Uterus (tissue), 2 donors: ENCODE measurements at regions not wholly inside any gene's neighbourhood (a gene's known extent, or its start where the extent isn't known, plus 50 kb on each side); places are given as distances from the start of the nearest gene placed in this dataset.

Source experiments
- CTCF ChIP-seq, 4 experiments: fragments of 200-600 bp in 2 of 4; fragments of 450-650 bp in 2 of 4; sonication (generic) in 2 of 4; IDR thresholded peaks; one replicate each; pipeline ENCODE4 v1.5.1; 2016 to 2019; ENCODE audit warnings: antibody characterized with exemption in 4 of 4, mild to moderate bottlenecking in 2 of 4, moderate library complexity in 1 of 4
- POLR2A ChIP-seq, 2 donors: fragments of 450-650 bp; IDR thresholded peaks; one replicate each; pipeline ENCODE4 v1.6.1; 2016; ENCODE audit warnings: antibody characterized with exemption in 2 of 2, mild to moderate bottlenecking in 1 of 2, moderate library complexity in 1 of 2

GRCh38 chr6:150739711-150740349 is 125.7 kb upstream of the MTHFD1L start:
- TF ChIP-seq POLR2A (IDR thresholded peaks at IDR 0.05) (no peak), CTCF (IDR thresholded peaks at IDR 0.05) (no peak)
